ENCODE measurements at regions not wholly inside any gene's neighbourhood (a gene's known extent, or its start where the extent isn't known, plus 50 kb on each side); places are given as distances from the start of the nearest gene placed in this dataset.
"Not testable (repeated sequence)": the region's sequence is repeated elsewhere in the genome, so short reads cannot be mapped to it uniquely, and the experiment has no call there.

DNA sequence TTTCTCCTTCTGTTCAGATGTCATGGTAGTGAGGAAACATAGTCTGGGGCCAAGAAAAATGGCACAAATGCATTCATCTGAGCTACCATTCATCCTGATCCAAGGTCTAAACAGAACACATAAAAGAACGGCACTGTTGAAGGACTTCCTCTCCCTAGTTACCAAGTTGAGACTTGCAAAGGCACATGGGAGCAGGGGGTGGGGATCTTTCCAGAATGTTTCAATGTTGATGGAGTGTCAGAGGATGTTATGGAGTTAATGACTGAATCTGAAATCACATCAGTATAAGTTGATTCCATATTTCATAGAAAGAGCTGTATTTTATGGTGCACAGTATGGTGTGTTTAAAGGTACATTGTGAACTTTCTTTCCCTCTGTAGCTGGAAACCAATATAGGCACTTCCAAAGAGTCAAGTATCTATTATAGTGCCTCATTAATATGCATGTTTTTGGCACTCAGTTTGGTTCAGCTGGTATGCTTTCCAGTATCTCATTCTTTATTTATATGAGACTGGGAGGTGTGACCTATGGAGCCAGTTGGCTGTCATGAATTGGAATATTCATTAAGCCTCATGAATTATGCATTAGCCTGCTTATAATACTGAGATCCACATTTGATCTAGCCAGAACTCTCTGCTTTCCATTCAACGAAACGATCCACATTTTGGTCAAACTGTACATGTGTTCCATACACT is 603.0 kb downstream of the NR2F1-AS1 start:
- no peak for DNase-seq

DNA sequence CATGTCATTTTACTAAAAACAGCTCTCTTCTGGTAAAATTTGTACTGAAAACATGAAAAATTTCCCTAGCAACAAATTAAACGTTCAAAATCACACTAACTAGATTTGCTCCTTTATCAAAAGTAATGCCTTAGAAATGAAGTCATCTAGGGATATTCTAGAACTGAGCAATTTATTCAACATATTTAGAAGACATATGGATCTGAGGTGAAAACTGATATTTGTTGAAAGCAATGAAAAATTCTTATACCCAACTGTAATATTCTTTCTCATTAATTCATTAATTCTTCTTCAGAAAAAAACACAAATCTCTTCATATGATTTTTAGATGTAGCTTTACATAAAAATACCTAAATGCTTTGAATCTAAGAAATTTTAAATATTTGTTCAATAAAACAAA is 604.9 kb downstream of the NR2F1-AS1 start:
- no peak for DNase-seq

- no peak for DNase-seq
These were observed 611.2 kb downstream of the NR2F1-AS1 start for GRCh38 chr5:92969781-92970237.

DNA sequence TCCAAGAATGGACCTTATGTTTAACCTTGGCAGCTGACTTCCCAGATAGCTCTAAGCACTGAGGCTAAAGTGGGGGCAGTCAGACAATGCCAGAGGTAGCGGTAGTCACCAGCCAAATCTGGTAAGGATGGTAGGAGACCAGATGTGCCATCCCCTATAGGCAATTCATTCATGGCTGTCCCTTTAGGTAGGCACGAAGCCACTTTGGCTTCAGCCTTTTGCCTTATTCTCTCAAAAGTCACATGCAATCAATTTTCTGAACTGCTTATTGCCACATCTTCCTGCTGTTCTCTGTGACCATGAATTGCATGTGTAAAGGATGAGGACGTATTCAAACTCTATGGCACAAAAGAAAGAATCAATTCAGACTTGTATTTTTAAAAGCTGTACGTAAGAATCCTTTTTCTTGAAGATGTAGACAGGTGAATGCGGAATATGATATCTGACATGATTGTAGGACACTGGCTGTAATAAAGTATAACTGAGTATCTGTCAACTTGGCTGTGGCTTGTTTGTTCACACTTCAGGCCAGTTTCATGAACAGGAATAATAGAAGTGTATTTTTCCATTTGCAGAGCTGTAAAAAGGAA is 611.7 kb downstream of the NR2F1-AS1 start:
- no peak for DNase-seq

DNA sequence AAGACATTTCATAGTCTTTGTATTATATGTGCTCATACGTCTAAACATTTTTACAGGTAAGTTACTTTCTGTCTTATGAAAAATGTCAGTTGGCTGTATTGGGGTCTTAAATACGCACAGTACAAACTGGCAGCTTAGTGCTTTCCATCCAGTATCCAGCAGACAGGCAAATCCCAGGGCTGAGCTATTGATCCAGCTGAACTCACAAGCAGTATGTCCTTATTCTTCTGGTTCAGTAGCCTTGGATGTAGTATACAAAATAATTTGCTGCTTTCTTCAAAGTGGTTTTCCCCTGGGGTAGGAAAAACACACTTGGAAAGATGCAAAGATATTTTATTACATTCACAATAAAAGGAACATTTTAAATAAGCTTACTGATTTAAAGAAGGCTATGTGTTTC is 617.2 kb downstream of the NR2F1-AS1 start:
- DNase-seq: no peak

DNA sequence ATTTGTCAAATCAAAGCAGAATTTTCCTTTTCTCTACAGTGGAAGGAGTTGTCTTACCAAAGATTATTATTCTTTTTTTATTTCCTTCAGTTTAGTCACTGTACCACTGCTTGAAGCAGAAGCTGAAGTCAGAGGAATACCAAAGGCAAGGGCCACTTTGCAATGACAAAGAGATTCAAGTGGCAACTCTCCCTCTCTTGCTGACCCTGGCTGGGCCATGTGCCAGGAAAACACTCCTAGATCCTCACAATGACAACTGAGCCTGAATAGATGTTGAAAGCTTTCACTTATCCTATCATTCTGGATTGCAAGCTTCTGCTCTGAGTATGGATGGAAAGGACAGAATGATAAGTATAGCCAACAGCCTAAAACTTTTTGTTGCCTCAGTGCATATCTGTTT is 618.3 kb downstream of the NR2F1-AS1 start:
- DNase-seq: peak; percentile 71

DNA sequence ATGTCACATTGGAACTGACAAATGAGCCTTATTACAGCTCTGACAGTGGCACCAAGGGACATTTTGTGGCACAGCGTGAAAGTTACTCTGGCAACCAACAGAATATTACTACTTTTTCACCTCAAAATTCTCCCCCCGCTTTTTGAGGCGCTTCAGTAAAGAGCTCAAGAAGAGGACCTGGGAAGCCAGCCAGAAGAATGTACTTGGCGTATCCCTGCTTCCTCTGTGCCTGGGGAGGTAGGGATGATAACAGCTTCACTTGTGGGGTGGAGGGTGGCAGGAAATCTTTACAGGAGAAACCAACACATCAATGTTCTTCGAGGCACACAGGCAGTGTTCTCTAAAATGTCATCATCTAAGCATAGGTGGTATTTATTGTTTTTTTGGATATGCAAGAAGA is 624.1 kb downstream of the NR2F1-AS1 start:
- DNase-seq: no peak

DNA sequence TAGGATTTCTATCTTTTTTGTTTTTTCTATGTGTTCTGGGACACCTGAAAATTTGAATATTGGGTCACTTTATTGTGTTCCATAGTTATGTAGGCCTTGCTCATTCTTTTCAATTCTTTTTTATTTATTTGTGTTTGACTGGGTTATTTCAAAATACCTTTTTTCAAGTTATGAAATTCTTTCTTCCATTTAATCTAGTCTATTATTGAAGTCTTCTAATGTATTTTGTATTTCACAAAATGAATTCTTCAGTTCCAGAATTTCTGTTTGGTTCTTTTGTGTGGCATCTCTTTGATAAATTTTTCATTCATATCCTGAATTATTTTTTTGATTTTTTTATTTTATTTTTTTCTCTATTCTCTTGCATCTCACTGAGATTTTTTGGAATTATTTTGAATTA is 628.8 kb downstream of the NR2F1-AS1 start:
- DNase-seq: no peak

DNA sequence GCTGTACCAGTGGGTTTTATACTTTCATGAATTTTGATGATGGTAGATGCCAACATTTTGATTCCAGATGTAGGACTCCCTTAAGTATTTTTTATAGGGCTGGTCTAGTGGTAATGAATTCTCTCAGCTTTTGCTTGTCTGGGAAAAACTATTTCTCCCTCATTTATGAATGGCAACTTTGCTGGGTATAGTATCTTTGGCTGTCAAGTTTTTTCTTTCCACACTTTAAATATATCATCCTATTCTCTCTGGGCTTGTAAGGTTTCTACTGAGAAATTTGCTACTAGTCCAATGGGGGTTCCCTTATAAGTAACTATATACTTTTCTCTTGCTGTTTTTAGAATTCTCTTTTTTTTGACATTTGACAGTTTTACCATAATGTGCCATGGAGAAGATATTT is 629.3 kb downstream of the NR2F1-AS1 start:
- DNase-seq: no peak

DNA sequence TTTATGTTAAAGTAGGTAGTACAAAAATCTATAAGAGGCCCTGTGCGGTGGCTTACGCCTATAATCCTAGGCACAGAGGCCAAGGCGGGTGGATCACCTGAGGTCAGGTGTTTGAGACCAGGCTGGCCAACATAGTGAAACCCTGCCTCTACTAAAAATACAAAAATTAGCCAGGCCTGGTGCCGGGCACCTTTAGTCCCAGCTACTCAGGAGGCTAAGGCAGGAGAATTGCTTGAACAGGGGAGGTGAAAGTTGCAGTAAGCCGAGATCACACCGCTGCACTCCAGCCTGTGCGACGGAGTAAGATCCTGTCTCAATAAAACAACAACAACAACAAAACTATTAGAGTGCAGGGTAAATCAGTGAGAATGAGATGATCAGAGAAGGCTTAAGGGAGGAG is 634.5 kb downstream of the NR2F1-AS1 start:
- DNase-seq: no peak

- no peak for DNase-seq
These were observed 635.4 kb downstream of the NR2F1-AS1 start for GRCh38 chr5:92945605-92946097.

DNA sequence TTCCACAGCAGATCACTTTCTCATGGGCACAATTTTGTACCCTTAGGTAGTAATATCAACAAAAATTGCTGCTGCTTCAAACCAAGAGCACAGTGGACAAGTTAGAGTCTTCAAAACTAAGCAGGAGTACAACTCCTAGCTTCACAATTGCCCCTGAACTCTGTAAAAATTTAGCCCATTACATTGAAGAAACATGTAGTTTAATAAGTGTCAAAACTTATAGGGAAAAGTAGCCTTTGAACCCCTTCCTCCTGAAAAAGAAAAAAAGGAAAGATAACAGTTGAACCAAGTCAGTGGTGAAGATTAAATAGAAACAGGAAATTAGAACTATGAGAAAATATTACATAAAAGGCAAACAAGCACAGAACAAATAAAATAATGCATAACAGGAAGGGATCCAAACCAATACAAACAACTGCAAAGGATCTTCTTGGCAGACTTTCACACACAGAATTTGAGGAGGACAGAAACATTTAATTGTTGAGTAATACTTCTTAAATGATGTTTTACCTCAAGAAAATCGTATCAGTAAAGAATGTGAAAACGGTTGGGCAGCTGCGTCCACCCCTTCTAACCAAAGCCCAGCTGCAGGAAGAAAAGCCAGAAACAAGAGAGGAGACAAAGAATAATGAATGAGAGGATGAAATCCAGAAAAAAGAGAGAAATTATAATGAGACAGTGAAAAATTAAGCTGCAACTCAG is 636.0 kb downstream of the NR2F1-AS1 start:
- no peak for DNase-seq

DNA sequence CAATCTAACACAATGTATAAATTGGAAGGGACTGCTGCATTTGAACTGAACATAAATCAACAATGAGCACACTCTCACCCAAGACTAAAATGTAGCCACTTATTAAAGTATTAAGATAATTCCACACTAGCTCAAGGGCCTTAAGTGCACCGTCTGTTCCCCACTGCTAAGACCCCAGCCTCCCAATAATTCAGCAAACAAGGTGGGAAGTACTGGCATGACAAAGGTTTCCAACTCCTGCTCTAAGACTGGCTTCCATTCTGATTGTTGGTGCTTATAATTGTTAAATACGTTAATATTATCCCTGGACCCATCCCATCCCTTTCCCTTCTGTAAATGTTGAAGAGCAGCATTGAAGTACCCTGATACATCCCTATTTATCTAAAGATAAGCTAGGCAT is 636.7 kb downstream of the NR2F1-AS1 start:
- DNase-seq: peak; percentile 78

DNA sequence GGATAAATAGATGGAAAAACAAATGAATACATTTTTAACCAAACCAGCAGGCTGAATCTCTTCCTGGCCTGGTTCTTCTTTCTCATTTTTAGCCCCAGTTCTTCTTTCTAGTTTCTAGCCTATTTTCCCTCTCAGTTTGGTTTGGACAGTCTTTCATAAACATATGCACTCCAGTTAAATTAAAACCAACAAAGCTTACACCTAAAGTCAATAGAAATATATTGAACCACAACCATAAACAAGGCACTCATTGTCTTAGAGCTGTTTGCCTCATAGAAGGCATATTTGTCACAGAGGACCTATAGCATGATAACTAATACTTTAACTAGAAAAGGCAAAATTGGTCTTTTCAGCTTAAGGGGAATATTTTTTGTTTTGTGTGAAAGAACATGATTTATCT is 638.3 kb downstream of the NR2F1-AS1 start:
- no peak for DNase-seq

- no peak for DNase-seq
These were observed 639.2 kb downstream of the NR2F1-AS1 start for GRCh38 chr5:92941806-92942205.

DNA sequence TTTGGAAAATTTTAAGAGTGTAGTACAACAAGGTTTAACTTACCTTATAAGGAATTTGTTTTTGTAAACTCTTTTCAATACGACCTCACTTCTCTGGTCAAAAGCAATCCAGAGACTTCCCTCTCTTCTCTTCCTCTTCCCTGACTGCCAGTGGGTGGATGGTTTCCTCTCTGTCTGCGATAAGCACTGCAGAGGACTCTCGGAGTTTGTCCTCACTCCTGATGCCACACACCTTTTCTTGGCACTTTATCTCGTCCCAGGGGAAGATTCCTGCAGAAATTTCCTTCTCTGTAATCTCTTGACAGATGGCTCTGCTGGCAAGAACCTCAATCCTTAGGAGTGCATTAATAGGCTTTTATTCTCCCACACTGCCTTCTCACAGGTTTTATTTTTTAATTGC is 641.6 kb downstream of the NR2F1-AS1 start:
- DNase-seq: no peak

GRCh38 chr5:92937396-92937795 is 643.6 kb downstream of the NR2F1-AS1 start:
- DNase-seq: not testable (repeated sequence)

DNA sequence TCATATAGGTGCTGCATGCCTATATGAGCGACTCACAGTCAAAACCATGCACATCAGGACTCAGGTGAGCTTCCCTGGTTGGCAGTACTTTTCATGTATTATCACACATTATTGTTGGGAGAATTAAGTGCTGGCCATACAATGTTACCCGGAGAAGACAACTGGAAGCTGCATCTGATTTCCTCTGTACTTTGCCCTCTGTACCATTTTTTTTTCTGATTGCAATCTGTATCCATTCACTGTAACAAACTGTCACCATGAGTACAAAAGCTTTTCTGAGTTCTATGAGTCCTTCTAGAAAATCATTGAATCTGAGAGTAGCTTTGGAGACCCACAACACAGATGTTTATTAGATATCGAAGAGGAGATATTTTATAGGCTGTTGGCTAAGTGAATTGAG is 651.0 kb downstream of the NR2F1-AS1 start:
- DNase-seq: no peak

GRCh38 chr5:92927291-92927778 is 653.7 kb downstream of the NR2F1-AS1 start:
- no peak for DNase-seq

- DNase-seq: no peak
These were observed 657.1 kb downstream of the NR2F1-AS1 start for GRCh38 chr5:92923885-92924284.

- DNase-seq: no peak
These were observed 658.6 kb downstream of the NR2F1-AS1 start for GRCh38 chr5:92922231-92922967.

- no peak for DNase-seq
These were observed 664.0 kb downstream of the NR2F1-AS1 start for GRCh38 chr5:92917044-92917443.

GRCh38 chr5:92916036-92916435 is 665.0 kb downstream of the NR2F1-AS1 start:
- no peak for DNase-seq

Measured in NCI-H2227 treated with DMSO at 0.1 percent for 48 hours (cell line).